SU-DHL-6 (cell line): ENCODE measurements at regions not wholly inside any gene's neighbourhood (a gene's known extent, or its start where the extent isn't known, plus 50 kb on each side); places are given as distances from the start of the nearest gene placed in this dataset.

Source experiments
- H2AFZ ChIP-seq: fragments of 200-600 bp; sonication (generic); 2 replicates; pipeline ENCODE4 v1.6.1; 2014; ENCODE audit warnings: low read depth, mild to moderate bottlenecking, moderate library complexity, mixed read lengths, antibody characterized with exemption, low read length; ENCODE audit not compliant: severe bottlenecking
- H3F3A ChIP-seq: fragments of 200-600 bp; shearing (Covaris generic); 2 replicates; pipeline ENCODE4 v1.6.0; 2016; ENCODE audit warnings: antibody characterized with exemption, mild to moderate bottlenecking; ENCODE audit not compliant: insufficient read depth
- H3K27ac ChIP-seq: fragments of 200-600 bp; sonication (generic); 2 replicates; pipeline ENCODE4 v1.5.1; 2016; ENCODE audit warnings: low read depth, mild to moderate bottlenecking, low read length, moderate library complexity, mixed read lengths
- H3K27me3 ChIP-seq: fragments of 200-600 bp; sonication (generic), shearing (Covaris generic); 2 replicates; pipeline ENCODE4 v1.6.0; 2014; ENCODE audit warnings: mild to moderate bottlenecking, low read length
- H3K36me3 ChIP-seq: fragments of 200-600 bp; sonication (generic); 2 replicates; pipeline ENCODE4 v1.6.1; 2014; ENCODE audit warnings: mild to moderate bottlenecking, low read length, mixed read lengths
- H3K4me2 ChIP-seq: fragments of 300-600, 200-600 bp; shearing (Covaris generic), sonication (generic); 2 replicates; pipeline ENCODE4 v1.6.0; 2014; ENCODE audit warnings: low read length, low read depth, mild to moderate bottlenecking; ENCODE audit not compliant: poor library complexity, severe bottlenecking
- H3K4me3 ChIP-seq: fragments of 200-600 bp; sonication (generic); 2 replicates; pipeline ENCODE4 v1.5.1; 2014; ENCODE audit warnings: antibody characterized with exemption, low read length, mild to moderate bottlenecking, mixed read lengths; ENCODE audit not compliant: insufficient read depth, poor library complexity, severe bottlenecking
- H3K79me2 ChIP-seq: fragments of 200-600 bp; sonication (generic); 2 replicates; pipeline ENCODE4 v1.6.1; 2014; ENCODE audit warnings: mild to moderate bottlenecking, low read length, moderate library complexity; ENCODE audit not compliant: insufficient read depth
- H3K9ac ChIP-seq: fragments of 200-600 bp; sonication (generic); 2 replicates; pipeline ENCODE4 v1.7.0; 2014; ENCODE audit warnings: mild to moderate bottlenecking, low read length
- H3K9me2 ChIP-seq: fragments of 200-600 bp; sonication (generic); replicated peaks from 2 replicates; pipeline ENCODE4 v1.6.1; 2014; ENCODE audit warnings: low read length; ENCODE audit not compliant: insufficient read depth
- H3K9me3 ChIP-seq: fragments of 200-600 bp; sonication (generic); 2 replicates; pipeline ENCODE4 v1.6.1; 2014; ENCODE audit warnings: low read length, mixed read lengths; ENCODE audit not compliant: insufficient read depth
- H4K20me1 ChIP-seq: fragments of 200-600 bp; sonication (generic); 2 replicates; pipeline ENCODE4 v1.6.1; 2014; ENCODE audit warnings: low read depth, mild to moderate bottlenecking, antibody characterized with exemption, low read length, moderate library complexity, mixed read lengths
- CTCF ChIP-seq: fragments of 200-600 bp; sonication (generic); IDR thresholded peaks from one replicate; pipeline ENCODE4 v1.5.1; 2017; ENCODE audit warnings: antibody characterized with exemption, mild to moderate bottlenecking, low read length, moderate library complexity; ENCODE audit not compliant: insufficient read depth, poor library complexity, severe bottlenecking
- EZH2phosphoT487 ChIP-seq: fragments of 200-600 bp; sonication (generic), shearing (Covaris generic); conservative IDR thresholded peaks from 2 replicates; pipeline ENCODE4 v1.6.1; 2018; ENCODE audit warnings: mild to moderate bottlenecking, antibody characterized with exemption, low read length, moderate library complexity, mixed read lengths

GRCh38 chr20:10943686-10944265 lies 270.0 kb upstream of the JAG1 start:
- Histone ChIP-seq H3K27me3 (no peaks in the 10 kb centered on the region), H3K27ac (no peak overlapping the region), H3K9me2 (0 out of 2 replicates have a peak, but pooled peaks cover 4% of the 10 kb centered on the region), H3K9me3 (no peaks in the 10 kb centered on the region), H3K36me3 (no peaks in the 10 kb centered on the region), H3K4me2 (no peak overlapping the region), H4K20me1 (no peaks in the 10 kb centered on the region), H3K79me2 (no peaks in the 10 kb centered on the region), H2AFZ (no peak overlapping the region), H3F3A (no peaks in the 10 kb centered on the region), H3K9ac (no peak overlapping the region), H3K4me3 (no peak overlapping the region)
- no peak for TF ChIP-seq EZH2phosphoT487
- no peak for TF ChIP-seq CTCF

- no peak overlapping the region for H3K27ac ChIP-seq
- no peaks in the 10 kb centered on the region for H3K36me3 ChIP-seq
- no peak overlapping the region for H2AFZ ChIP-seq
- no peaks in the 10 kb centered on the region for H3K79me2 ChIP-seq
- TF ChIP-seq CTCF (no peak), EZH2phosphoT487 (no peak)
- H3K4me2 ChIP-seq, result no peak overlapping the region
- no peaks in the 10 kb centered on the region for H3K9me3 ChIP-seq
- no peaks in the 10 kb centered on the region for H3F3A ChIP-seq
- no peaks in the 10 kb centered on the region for H4K20me1 ChIP-seq
- 0 out of 2 replicates have a peak, but pooled peaks cover 4% of the 10 kb centered on the region for H3K9me2 ChIP-seq
- H3K4me3 ChIP-seq, result no peak overlapping the region
- no peak overlapping the region for H3K9ac ChIP-seq
- no peaks in the 10 kb centered on the region for H3K27me3 ChIP-seq
Observed at GRCh38 chr20:10946124-10946880, 272.5 kb upstream of the JAG1 start.

- no peaks in the 10 kb centered on the region for H4K20me1 ChIP-seq
- no peak overlapping the region for H3K4me2 ChIP-seq
Observed at GRCh38 chr20:10947726-10948125, 273.9 kb upstream of the JAG1 start.

More at GRCh38 chr20:10947726-10948125, 273.9 kb upstream of the JAG1 start:
- Histone ChIP-seq H3K27me3 (no peaks in the 10 kb centered on the region), H3F3A (no peaks in the 10 kb centered on the region), H3K4me3 (no peak overlapping the region), H3K79me2 (no peaks in the 10 kb centered on the region), H3K9ac (no peak overlapping the region), H3K36me3 (no peaks in the 10 kb centered on the region), H3K27ac (no peak overlapping the region), H3K9me3 (no peaks in the 10 kb centered on the region), H3K9me2 (0 out of 2 replicates have a peak, but pooled peaks cover 4% of the 10 kb centered on the region), H2AFZ (no peak overlapping the region)
- TF ChIP-seq CTCF (no peak), EZH2phosphoT487 (no peak)
